Hepatocyte (in vitro differentiated cells): ENCODE measurements at regions not wholly inside any gene's neighbourhood (a gene's known extent, or its start where the extent isn't known, plus 50 kb on each side); places are given as distances from the start of the nearest gene placed in this dataset.

Source experiments
- DNase-seq: peaks from one replicate; pipeline ENCODE4 v3.0.0-alpha.2; 2016; ENCODE audit warnings: low spot score
- H2AFZ ChIP-seq: fragments of 200-600 bp; sonication (generic); 2 replicates; pipeline ENCODE4 v1.6.0; 2016; ENCODE audit warnings: antibody characterized with exemption, mild to moderate bottlenecking
- H3K27ac ChIP-seq: fragments of 200-600 bp; sonication (generic); 2 replicates; pipeline ENCODE4 v1.5.1; 2016; ENCODE audit warnings: mild to moderate bottlenecking
- H3K27me3 ChIP-seq: fragments of 200-600 bp; sonication (generic); 2 replicates; pipeline ENCODE4 v1.6.1; 2016
- H3K36me3 ChIP-seq: fragments of 200-600 bp; sonication (generic); replicated peaks from 2 replicates; pipeline ENCODE4 v1.5.1; 2016; ENCODE audit warnings: low read depth; ENCODE audit not compliant: insufficient read depth
- H3K4me1 ChIP-seq: fragments of 200-600 bp; sonication (generic); 2 replicates; pipeline ENCODE4 v1.5.1; 2016; ENCODE audit warnings: mild to moderate bottlenecking, moderate library complexity; ENCODE audit not compliant: insufficient read depth
- H3K4me2 ChIP-seq: fragments of 200-600 bp; sonication (generic); 2 replicates; pipeline ENCODE4 v1.6.0; 2016
- H3K4me3 ChIP-seq: fragments of 200-600 bp; sonication (generic); 2 replicates; pipeline ENCODE4 v1.5.1; 2016; ENCODE audit warnings: mild to moderate bottlenecking
- H3K79me2 ChIP-seq: fragments of 200-600 bp; sonication (generic); 2 replicates; pipeline ENCODE4 v1.6.0; 2017; ENCODE audit warnings: mild to moderate bottlenecking
- H3K9me2 ChIP-seq: fragments of 200-600 bp; sonication (generic); replicated peaks from 2 replicates; pipeline ENCODE4 v1.6.0; 2017; ENCODE audit warnings: mild to moderate bottlenecking; ENCODE audit not compliant: insufficient read depth
- H3K9me3 ChIP-seq: fragments of 200-600 bp; sonication (generic); 2 replicates; pipeline ENCODE4 v1.5.1; 2016; ENCODE audit warnings: low read depth, mild to moderate bottlenecking
- H4K20me1 ChIP-seq: fragments of 200-600 bp; sonication (generic); 2 replicates; pipeline ENCODE4 v1.6.0; 2016; ENCODE audit warnings: mild to moderate bottlenecking; ENCODE audit not compliant: insufficient read depth, poor library complexity, severe bottlenecking
- CTCF ChIP-seq: fragments of 200-600 bp; sonication (generic); IDR thresholded peaks from 2 replicates; pipeline ENCODE4 v1.5.1; 2016; ENCODE audit warnings: antibody characterized with exemption, mild to moderate bottlenecking; ENCODE audit not compliant: poor library complexity
- EZH2 ChIP-seq: fragments of 200-600 bp; sonication (generic); IDR thresholded peaks from 2 replicates; pipeline ENCODE4 v1.6.1; 2016; ENCODE audit warnings: antibody characterized with exemption, mild to moderate bottlenecking, borderline replicate concordance
- EZH2phosphoT487 ChIP-seq: fragments of 200-600 bp; sonication (generic); IDR thresholded peaks from one replicate; pipeline ENCODE4 v1.6.1; 2018; ENCODE audit warnings: antibody characterized with exemption, mild to moderate bottlenecking, low read depth, moderate library complexity; ENCODE audit not compliant: unreplicated experiment, severe bottlenecking
- WGBS: methylation state at CpG from one replicate; pipeline ENCODE4 v1.1.6; 2016; ENCODE audit warnings: low lambda C conversion rate; ENCODE audit errors: missing lambda C conversion rate; 5-methylcytosine and 5-hydroxymethylcytosine counted together

- H3K9me2 ChIP-seq, result no peaks in the 10 kb centered on the region
- no peaks in the 10 kb centered on the region for H3K4me1 ChIP-seq
- 75% methylated on average over 6 of the region's 6 CpGs for WGBS
- TF ChIP-seq EZH2phosphoT487 (no peak), CTCF (no peak), EZH2 (no peak)
- no peaks in the 10 kb centered on the region for H3K36me3 ChIP-seq
- H3K27me3 ChIP-seq, result no peaks in the 10 kb centered on the region
- H3K4me2 ChIP-seq, result no peak overlapping the region
- H3K27ac ChIP-seq, result no peak overlapping the region
- no peak overlapping the region for H3K4me3 ChIP-seq
- no peaks in the 10 kb centered on the region for H4K20me1 ChIP-seq
- no peaks in the 10 kb centered on the region for H3K79me2 ChIP-seq
- H3K9me3 ChIP-seq, result no peaks in the 10 kb centered on the region
- no peak for DNase-seq
- no peak overlapping the region for H2AFZ ChIP-seq
Measured at GRCh38 chr2:108154366-108155061, 85.3 kb upstream of the SULT1C3 start.

- no peaks in the 10 kb centered on the region for H3K79me2 ChIP-seq
- H3K4me2 ChIP-seq, result no peak overlapping the region
- DNase-seq, result no peak
- WGBS, result 88% methylated on average over 1 of the region's 1 CpG
- no peaks in the 10 kb centered on the region for H3K9me2 ChIP-seq
- no peaks in the 10 kb centered on the region for H3K9me3 ChIP-seq
- no peaks in the 10 kb centered on the region for H3K27me3 ChIP-seq
- H3K4me3 ChIP-seq, result no peak overlapping the region
- no peaks in the 10 kb centered on the region for H3K4me1 ChIP-seq
- H2AFZ ChIP-seq, result no peak overlapping the region
- no peak overlapping the region for H3K27ac ChIP-seq
- H3K36me3 ChIP-seq, result no peaks in the 10 kb centered on the region
- no peaks in the 10 kb centered on the region for H4K20me1 ChIP-seq
- no peak for TF ChIP-seq EZH2
- TF ChIP-seq CTCF, result no peak
Measured at GRCh38 chr2:108161298-108161697, 78.5 kb upstream of the SULT1C3 start.

- TF ChIP-seq EZH2phosphoT487, result no peak
- no peak for TF ChIP-seq EZH2
- TF ChIP-seq CTCF, result no peak
- Histone ChIP-seq H3K27ac (no peak overlapping the region), H3K9me3 (no peaks in the 10 kb centered on the region), H3K9me2 (no peaks in the 10 kb centered on the region), H3K4me2 (no peak overlapping the region), H2AFZ (no peak overlapping the region), H4K20me1 (no peaks in the 10 kb centered on the region), H3K36me3 (no peaks in the 10 kb centered on the region), H3K27me3 (no peaks in the 10 kb centered on the region), H3K4me3 (no peak overlapping the region), H3K4me1 (no peaks in the 10 kb centered on the region), H3K79me2 (no peaks in the 10 kb centered on the region)
- WGBS, result 96% methylated on average over 2 of the region's 2 CpGs
- DNase-seq, result no peak
Measured at GRCh38 chr2:108164318-108164717, 75.5 kb upstream of the SULT1C3 start.
